ENCODE measurements at regions not wholly inside any gene's neighbourhood (a gene's known extent, or its start where the extent isn't known, plus 50 kb on each side); places are given as distances from the start of the nearest gene placed in this dataset.
"Not testable (repeated sequence)": the region's sequence is repeated elsewhere in the genome, so short reads cannot be mapped to it uniquely, and the experiment has no call there.

GRCh38 chr6:82419132-82419581, 55.5 kb downstream of the TPBG start:
- Histone ChIP-seq H3K27ac (peak overlapping the region in 2 of 21 experiments; percentile 9 to 21), H3K4me3 (no peak overlapping the region)

GRCh38 chr6:82419859-82420258, 56.2 kb downstream of the TPBG start:
- Histone ChIP-seq H3K4me3 (no peak overlapping the region), H3K27ac (peak overlapping the region in 1 of 21 experiments; percentile 21)

GRCh38 chr6:82430611-82431010, 67.0 kb downstream of the TPBG start:
- no peak overlapping the region for H3K4me3 ChIP-seq
- no peak overlapping the region for H3K27ac ChIP-seq

- Histone ChIP-seq H3K4me3 (no peak overlapping the region), H3K27ac (no peak overlapping the region)
Observed at GRCh38 chr6:82436740-82437139, 73.1 kb downstream of the TPBG start.

GRCh38 chr6:82437701-82438100, 74.1 kb downstream of the TPBG start:
- H3K27ac ChIP-seq, result no peak overlapping the region
- H3K4me3 ChIP-seq, result no peak overlapping the region

- Histone ChIP-seq H3K4me3 (no peak overlapping the region), H3K27ac (no peak overlapping the region)
Observed at GRCh38 chr6:82441047-82441855, 77.6 kb downstream of the TPBG start.

GRCh38 chr6:82442061-82442719, 78.6 kb downstream of the TPBG start:
- no peak overlapping the region for H3K4me3 ChIP-seq
- no peak overlapping the region for H3K27ac ChIP-seq

- Histone ChIP-seq H3K4me3 (no peak overlapping the region), H3K27ac (peak overlapping the region in 8 of 21 experiments; percentile 33 to 67 (median 46))
Observed at GRCh38 chr6:82458147-82458546, 94.5 kb downstream of the TPBG start.

- Histone ChIP-seq H3K27ac (peak overlapping the region in 5 of 21 experiments; percentile 33 to 67 (median 51)), H3K4me3 (no peak overlapping the region)
Observed at GRCh38 chr6:82458705-82459104, 95.1 kb downstream of the TPBG start.

- H3K4me3 ChIP-seq, result no peak overlapping the region
- no peak overlapping the region for H3K27ac ChIP-seq
Observed at GRCh38 chr6:82461536-82461935, 97.9 kb downstream of the TPBG start.

GRCh38 chr6:82467338-82467737, 103.7 kb downstream of the TPBG start:
- Histone ChIP-seq H3K4me3 (no peak overlapping the region), H3K27ac (no peak overlapping the region)

GRCh38 chr6:82470123-82470522, 106.5 kb downstream of the TPBG start:
- H3K27ac ChIP-seq, H3K4me3 ChIP-seq: not testable (repeated sequence)

GRCh38 chr6:82475106-82475505, 111.5 kb downstream of the TPBG start:
- H3K27ac ChIP-seq, H3K4me3 ChIP-seq: not testable (repeated sequence)

- no peak overlapping the region for H3K4me3 ChIP-seq
- H3K27ac ChIP-seq, result no peak overlapping the region
Observed at GRCh38 chr6:82484001-82484400, 120.4 kb downstream of the TPBG start.

- H3K4me3 ChIP-seq, result no peak overlapping the region
- H3K27ac ChIP-seq, result no peak overlapping the region
Observed at GRCh38 chr6:82484737-82485626, 121.4 kb downstream of the TPBG start.

- no peak overlapping the region for H3K27ac ChIP-seq
- no peak overlapping the region for H3K4me3 ChIP-seq
Observed at GRCh38 chr6:82487895-82488294, 124.3 kb downstream of the TPBG start.

GRCh38 chr6:82488403-82488802, 124.8 kb downstream of the TPBG start:
- no peak overlapping the region for H3K27ac ChIP-seq
- no peak overlapping the region for H3K4me3 ChIP-seq

- no peak overlapping the region for H3K4me3 ChIP-seq
- H3K27ac ChIP-seq, result no peak overlapping the region
Observed at GRCh38 chr6:82492134-82492533, 128.5 kb downstream of the TPBG start.

GRCh38 chr6:82493467-82493866, 129.8 kb downstream of the TPBG start:
- Histone ChIP-seq H3K4me3 (no peak overlapping the region), H3K27ac (no peak overlapping the region)

GRCh38 chr6:82494367-82494766, 130.8 kb downstream of the TPBG start:
- Histone ChIP-seq H3K27ac (no peak overlapping the region), H3K4me3 (no peak overlapping the region)
